Ishikawa (cell line): ENCODE measurements at regions not wholly inside any gene's neighbourhood (a gene's known extent, or its start where the extent isn't known, plus 50 kb on each side); places are given as distances from the start of the nearest gene placed in this dataset.

Source experiments
- CEBPB ChIP-seq: IDR thresholded peaks from 2 replicates; pipeline ENCODE4 v1.6.1; 2012
- CREB1 ChIP-seq: IDR thresholded peaks from 2 replicates; pipeline ENCODE4 v1.6.1; 2012; ENCODE audit warnings: low read depth
- EGR1 ChIP-seq: IDR thresholded peaks from 2 replicates; pipeline ENCODE4 v1.6.1; 2012
- EP300 ChIP-seq: IDR thresholded peaks from 2 replicates; pipeline ENCODE4 v1.6.1; 2012; ENCODE audit warnings: borderline replicate concordance
- FOXM1 ChIP-seq: IDR thresholded peaks from 2 replicates; pipeline ENCODE4 v1.6.1; 2012; ENCODE audit warnings: low read depth, borderline replicate concordance
- RAD21 ChIP-seq: IDR thresholded peaks from 2 replicates; pipeline ENCODE4 v1.6.1; 2012; ENCODE audit warnings: low read depth
- REST ChIP-seq: IDR thresholded peaks from 2 replicates; pipeline ENCODE4 v1.6.1; 2012; ENCODE audit warnings: low read depth, mild to moderate bottlenecking
- TAF1 ChIP-seq: IDR thresholded peaks from 2 replicates; pipeline ENCODE4 v1.6.1; 2012; ENCODE audit warnings: low read depth, mild to moderate bottlenecking
- TCF12 ChIP-seq: IDR thresholded peaks from 2 replicates; pipeline ENCODE4 v1.6.1; 2012; ENCODE audit warnings: low read depth
- TEAD4 ChIP-seq: IDR thresholded peaks from 2 replicates; pipeline ENCODE4 v1.6.1; 2012
- YY1 ChIP-seq: IDR thresholded peaks from 2 replicates; pipeline ENCODE4 v1.6.1; 2012; ENCODE audit warnings: low read depth
- ZBTB7A ChIP-seq: IDR thresholded peaks from 2 replicates; pipeline ENCODE4 v1.6.1; 2012; ENCODE audit warnings: low read depth
- TF ChIP-seq, protein P1 (sequence below): IDR thresholded peaks from 2 replicates; pipeline ENCODE4 v1.6.1; 2012
- TF ChIP-seq, protein P2 (sequence below): IDR thresholded peaks from 2 replicates; pipeline ENCODE4 v1.6.1; 2012

DNA sequence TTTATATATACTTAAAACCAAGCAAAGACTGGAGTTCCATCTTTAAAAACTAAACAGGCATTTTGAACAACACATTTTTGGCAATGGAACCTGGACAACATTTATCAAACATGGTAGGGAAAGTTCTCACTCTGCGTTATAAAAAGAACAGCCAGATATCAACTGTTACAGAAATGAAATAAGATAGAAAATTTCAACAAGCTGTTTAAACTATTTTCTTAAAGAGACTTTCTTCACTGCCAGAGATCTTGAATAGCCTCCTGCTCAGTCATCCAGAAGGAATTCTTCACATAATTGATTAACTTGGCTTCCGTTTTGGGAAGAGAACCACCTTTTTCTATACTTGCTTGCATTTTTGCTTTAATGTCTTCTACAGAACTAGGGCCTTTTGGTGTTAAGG, 166.0 kb upstream of the PIK3C3 start:
- TF ChIP-seq CREB1 = no peak
- TF ChIP-seq TCF12 = no peak
- TF ChIP-seq ZBTB7A = no peak
- TF ChIP-seq, protein P1, sequence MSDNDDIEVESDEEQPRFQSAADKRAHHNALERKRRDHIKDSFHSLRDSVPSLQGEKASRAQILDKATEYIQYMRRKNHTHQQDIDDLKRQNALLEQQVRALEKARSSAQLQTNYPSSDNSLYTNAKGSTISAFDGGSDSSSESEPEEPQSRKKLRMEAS = no peak
- TF ChIP-seq EGR1 = no peak
- TF ChIP-seq RAD21 = no peak
- no peak for TF ChIP-seq FOXM1
- TF ChIP-seq, protein P2, sequence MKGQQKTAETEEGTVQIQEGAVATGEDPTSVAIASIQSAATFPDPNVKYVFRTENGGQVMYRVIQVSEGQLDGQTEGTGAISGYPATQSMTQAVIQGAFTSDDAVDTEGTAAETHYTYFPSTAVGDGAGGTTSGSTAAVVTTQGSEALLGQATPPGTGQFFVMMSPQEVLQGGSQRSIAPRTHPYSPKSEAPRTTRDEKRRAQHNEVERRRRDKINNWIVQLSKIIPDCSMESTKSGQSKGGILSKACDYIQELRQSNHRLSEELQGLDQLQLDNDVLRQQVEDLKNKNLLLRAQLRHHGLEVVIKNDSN = no peak
- no peak for TF ChIP-seq TEAD4
- no peak for TF ChIP-seq TAF1
- TF ChIP-seq REST = no peak
- TF ChIP-seq CEBPB = no peak
- TF ChIP-seq EP300 = no peak
- TF ChIP-seq YY1 = no peak
